Natural killer cell (primary cell): ENCODE measurements at regions not wholly inside any gene's neighbourhood (a gene's known extent, or its start where the extent isn't known, plus 50 kb on each side); places are given as distances from the start of the nearest gene placed in this dataset.
"Not testable (repeated sequence)": the region's sequence is repeated elsewhere in the genome, so short reads cannot be mapped to it uniquely, and the experiment has no call there.

Source experiments
- ATAC-seq, 3 donors: fragments of 150-1000 bp in 2 of 3; fragments of 200-7000 bp in 1 of 3; cut with Tn5 transposase; 1 replicate in 1 of 3; 2 replicates in 2 of 3; pipeline ENCODE4 v1.10.0; 2021; ENCODE audit warnings: mild to moderate bottlenecking in 2 of 3, moderate library complexity in 2 of 3
- DNase-seq, 2 donors: peaks; one replicate each; pipeline versions ENCODE4 v3.0.0 to v3.0.0-alpha.2; 2013 to 2021; ENCODE audit warnings: mixed read lengths in 1 of 2
- H3K27ac ChIP-seq: one replicate; pipeline ENCODE4 v1.5.1; 2013; ENCODE audit warnings: mild to moderate bottlenecking, low read length
- H3K27me3 ChIP-seq: one replicate; pipeline ENCODE4 v1.6.1; 2013; ENCODE audit warnings: low read length; ENCODE audit not compliant: control insufficient read depth, insufficient read depth
- H3K36me3 ChIP-seq: one replicate; pipeline ENCODE4 v1.6.1; 2013; ENCODE audit warnings: low read length; ENCODE audit not compliant: control insufficient read depth, insufficient read depth
- H3K4me1 ChIP-seq: one replicate; pipeline ENCODE4 v1.6.1; 2013; ENCODE audit warnings: low read length; ENCODE audit not compliant: control insufficient read depth, insufficient read depth
- H3K4me3 ChIP-seq: one replicate; pipeline ENCODE4 v1.5.1; 2013; ENCODE audit warnings: low read length
- H3K9me3 ChIP-seq: one replicate; pipeline ENCODE4 v1.6.1; 2013; ENCODE audit warnings: low read length; ENCODE audit not compliant: control insufficient read depth, insufficient read depth
- H3K27ac Mint-ChIP-seq, 2 donors: one replicate each; pipeline ENCODE4 v1.8.0; 2022; ENCODE audit warnings: mild to moderate bottlenecking in 2 of 2, mixed read lengths in 2 of 2, moderate library complexity in 1 of 2
- H3K27me3 Mint-ChIP-seq, 2 donors: one replicate each; pipeline ENCODE4 v1.8.0; 2022; ENCODE audit warnings: low read depth in 2 of 2, mixed read lengths in 2 of 2
- H3K36me3 Mint-ChIP-seq: one replicate; pipeline ENCODE4 v1.8.0; 2022; ENCODE audit warnings: mixed read lengths
- H3K4me1 Mint-ChIP-seq, 2 donors: one replicate each; pipeline ENCODE4 v1.8.0; 2022; ENCODE audit warnings: mixed read lengths in 2 of 2
- H3K4me3 Mint-ChIP-seq: one replicate; pipeline ENCODE4 v1.8.0; 2022; ENCODE audit warnings: mild to moderate bottlenecking, moderate library complexity, mixed read lengths
- H3K9me3 Mint-ChIP-seq, 2 donors: one replicate each; pipeline ENCODE4 v1.8.0; 2022; ENCODE audit warnings: mixed read lengths in 2 of 2
- CTCF ChIP-seq: fragments of 200-600 bp; IDR thresholded peaks from one replicate; pipeline ENCODE4 v1.8.0; 2022; ENCODE audit warnings: antibody characterized with exemption
- WGBS: methylation state at CpG from one replicate; pipeline ENCODE4 v1.1.7; 2013; ENCODE audit warnings: missing lambda C conversion rate; ENCODE audit not compliant: insufficient coverage; 5-methylcytosine and 5-hydroxymethylcytosine counted together
- intact Hi-C: fragments of 100-400 bp; cut with micrococcal nuclease; formaldehyde crosslinking; loops from one replicate; pipeline ENCODE4 v1.14.2; 2022

DNA sequence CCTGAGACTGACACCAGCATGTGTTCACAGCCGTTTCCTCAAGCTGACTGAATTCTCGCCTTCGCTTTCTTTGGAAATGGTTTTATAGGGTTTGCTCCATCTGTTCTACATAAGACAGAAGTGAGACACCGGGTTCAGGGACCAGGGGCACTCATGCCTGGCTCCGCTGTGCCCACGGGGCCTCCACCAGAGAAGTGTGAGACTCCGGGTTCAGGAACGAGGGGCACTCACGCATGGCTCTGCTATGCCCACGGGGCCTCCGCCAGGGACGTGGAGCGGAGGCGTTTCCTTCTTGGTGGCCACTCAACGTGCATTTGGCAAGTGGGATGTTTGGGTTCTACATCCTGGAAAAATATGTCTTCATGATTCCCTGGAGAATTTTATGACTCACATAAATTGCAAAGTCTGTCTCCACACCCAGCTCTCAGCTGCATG, 106.6 kb downstream of the RNASET2 start:
- DNase-seq, result no peak
- Mint-ChIP-seq H3K9me3 (peaks cover 0 to 6% of the 10 kb centered on the region in 2 donors), H3K36me3 (no peaks in the 10 kb centered on the region), H3K27ac (no peak overlapping the region), H3K4me3 (no peak overlapping the region), H3K4me1 (no peaks in the 10 kb centered on the region), H3K27me3 (peaks cover 8 to 24% of the 10 kb centered on the region in 2 donors)
- no peak overlapping the region for H3K27ac ChIP-seq
- TF ChIP-seq CTCF, result no peak
- no peaks in the 10 kb centered on the region for H3K27me3 ChIP-seq
- H3K4me1 ChIP-seq, result no peaks in the 10 kb centered on the region
- intact Hi-C loops, result no loop called here
- no peak overlapping the region for H3K4me3 ChIP-seq
- WGBS, result 74% methylated on average over 15 of the region's 15 CpGs
- H3K36me3 ChIP-seq, result no peaks in the 10 kb centered on the region
- no peak for ATAC-seq
- H3K9me3 ChIP-seq, result no peaks in the 10 kb centered on the region

GRCh38 chr6:166848979-166849748, 107.2 kb downstream of the RNASET2 start:
- TF ChIP-seq CTCF, result no peak
- Histone ChIP-seq H3K36me3 (no peaks in the 10 kb centered on the region), H3K4me1 (no peaks in the 10 kb centered on the region), H3K27ac (no peak overlapping the region), H3K9me3 (no peaks in the 10 kb centered on the region), H3K4me3 (no peak overlapping the region), H3K27me3 (no peaks in the 10 kb centered on the region)
- intact Hi-C loops, result no loop called here
- Mint-ChIP-seq H3K4me3 (no peak overlapping the region), H3K9me3 (peaks cover 0 to 6% of the 10 kb centered on the region in 2 donors), H3K4me1 (no peaks in the 10 kb centered on the region), H3K27me3 (peaks cover 10 to 30% of the 10 kb centered on the region in 2 donors), H3K27ac (no peak overlapping the region), H3K36me3 (no peaks in the 10 kb centered on the region)
- DNase-seq, result no peak
- ATAC-seq, result no peak
- WGBS, result 91% methylated on average over 19 of the region's 20 CpGs

- H3K27me3 Mint-ChIP-seq, result peaks cover 14 to 38% of the 10 kb centered on the region in 2 donors
- intact Hi-C loops, H3K9me3 Mint-ChIP-seq, H3K4me3 ChIP-seq, H3K36me3 ChIP-seq, H3K4me1 Mint-ChIP-seq, H3K9me3 ChIP-seq, H3K27ac Mint-ChIP-seq, H3K27me3 ChIP-seq, DNase-seq, H3K36me3 Mint-ChIP-seq, H3K4me1 ChIP-seq, ATAC-seq, H3K27ac ChIP-seq, H3K4me3 Mint-ChIP-seq: not testable (repeated sequence)
- 63% methylated on average over 2 of the region's 3 CpGs for WGBS
Observed at GRCh38 chr6:166846446-166847142, 109.8 kb downstream of the RNASET2 start.

GRCh38 chr6:166842607-166843006, 113.7 kb downstream of the RNASET2 start:
- Mint-ChIP-seq H3K4me3 (no peak overlapping the region), H3K27ac (no peak overlapping the region), H3K36me3 (no peaks in the 10 kb centered on the region), H3K27me3 (peaks cover 14 to 34% of the 10 kb centered on the region in 2 donors), H3K4me1 (no peaks in the 10 kb centered on the region), H3K9me3 (peaks cover 0 to 6% of the 10 kb centered on the region in 2 donors)
- no peaks in the 10 kb centered on the region for H3K36me3 ChIP-seq
- no peak overlapping the region for H3K4me3 ChIP-seq
- H3K9me3 ChIP-seq, result no peaks in the 10 kb centered on the region
- H3K27ac ChIP-seq, result no peak overlapping the region
- H3K27me3 ChIP-seq, result no peaks in the 10 kb centered on the region
- no peak for TF ChIP-seq CTCF
- intact Hi-C loops, result no loop called here
- ATAC-seq, result no peak
- no peak for DNase-seq
- no peaks in the 10 kb centered on the region for H3K4me1 ChIP-seq
- 90% methylated on average over 10 of the region's 10 CpGs for WGBS
